Activated T-cell treated with anti-CD3 and anti-CD28 coated beads, Interleukin-2, amount 50 U/mL, for 48 hours (primary cell): ENCODE measurements at regions not wholly inside any gene's neighbourhood (a gene's known extent, or its start where the extent isn't known, plus 50 kb on each side); places are given as distances from the start of the nearest gene placed in this dataset.

Source experiments
- DNase-seq, 2 experiments: peaks; one replicate each; pipeline ENCODE4 v3.0.0-alpha.2; 2020

GRCh38 chr15:62790546-62790945 lies 252.0 kb upstream of the TPM1 start:
- no peak for DNase-seq

GRCh38 chr15:62791694-62792093 lies 250.9 kb upstream of the TPM1 start:
- no peak for DNase-seq

- DNase-seq, result no peak
These were observed 249.4 kb upstream of the TPM1 start for GRCh38 chr15:62792986-62793751.

GRCh38 chr15:62793752-62794144 lies 248.8 kb upstream of the TPM1 start:
- no peak for DNase-seq

- no peak for DNase-seq
These were observed 247.4 kb upstream of the TPM1 start for GRCh38 chr15:62795171-62795570.

GRCh38 chr15:62795700-62796695 lies 246.5 kb upstream of the TPM1 start:
- no peak for DNase-seq

- no peak for DNase-seq
These were observed 245.4 kb upstream of the TPM1 start for GRCh38 chr15:62797171-62797570.

GRCh38 chr15:62798536-62798935 lies 244.0 kb upstream of the TPM1 start:
- no peak for DNase-seq

GRCh38 chr15:62799037-62799436 lies 243.5 kb upstream of the TPM1 start:
- DNase-seq, result no peak

- no peak for DNase-seq
These were observed 242.6 kb upstream of the TPM1 start for GRCh38 chr15:62799919-62800318.

- no peak for DNase-seq
These were observed 239.9 kb upstream of the TPM1 start for GRCh38 chr15:62802612-62803011.

- DNase-seq, result no peak
These were observed 238.6 kb upstream of the TPM1 start for GRCh38 chr15:62803856-62804400.

GRCh38 chr15:62805502-62805901 lies 237.0 kb upstream of the TPM1 start:
- no peak for DNase-seq

- DNase-seq, result no peak
These were observed 234.9 kb upstream of the TPM1 start for GRCh38 chr15:62807539-62808130.

- no peak for DNase-seq
These were observed 233.2 kb upstream of the TPM1 start for GRCh38 chr15:62809115-62809967.

- no peak for DNase-seq
These were observed 232.6 kb upstream of the TPM1 start for GRCh38 chr15:62809968-62810260.

GRCh38 chr15:62812515-62812835 lies 230.1 kb upstream of the TPM1 start:
- DNase-seq, result no peak

GRCh38 chr15:62816342-62817069 lies 226.0 kb upstream of the TPM1 start:
- no peak for DNase-seq

- no peak for DNase-seq
These were observed 223.9 kb upstream of the TPM1 start for GRCh38 chr15:62818691-62819090.

GRCh38 chr15:62821384-62822131 lies 221.0 kb upstream of the TPM1 start:
- DNase-seq, result no peak

GRCh38 chr15:62822228-62822627 lies 220.3 kb upstream of the TPM1 start:
- DNase-seq, result no peak
